ENCODE measurements at regions not wholly inside any gene's neighbourhood (a gene's known extent, or its start where the extent isn't known, plus 50 kb on each side); places are given as distances from the start of the nearest gene placed in this dataset.
"Not testable (repeated sequence)": the region's sequence is repeated elsewhere in the genome, so short reads cannot be mapped to it uniquely, and the experiment has no call there.

DNA sequence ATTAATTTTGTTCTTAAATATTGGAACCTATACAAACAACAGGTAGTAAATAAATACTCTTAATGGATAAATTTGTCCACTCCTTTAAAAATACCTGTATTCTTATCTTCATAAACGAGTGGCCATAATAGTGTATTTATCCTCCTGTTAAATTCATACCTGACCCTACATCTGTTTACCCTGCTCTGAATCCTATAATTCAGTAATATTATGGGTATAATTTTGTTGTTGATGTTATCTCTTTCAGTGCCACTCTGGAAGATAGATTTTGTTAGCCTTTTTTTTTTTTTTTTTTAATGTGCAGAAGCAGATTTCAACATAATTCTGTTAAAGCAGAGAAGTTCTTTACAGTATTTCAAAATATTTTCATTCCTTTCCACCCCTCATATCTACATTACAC, 1337.9 kb downstream of the PLA2G4A start:
- no peak for DNase-seq (ENCODE audit: low read depth)

DNA sequence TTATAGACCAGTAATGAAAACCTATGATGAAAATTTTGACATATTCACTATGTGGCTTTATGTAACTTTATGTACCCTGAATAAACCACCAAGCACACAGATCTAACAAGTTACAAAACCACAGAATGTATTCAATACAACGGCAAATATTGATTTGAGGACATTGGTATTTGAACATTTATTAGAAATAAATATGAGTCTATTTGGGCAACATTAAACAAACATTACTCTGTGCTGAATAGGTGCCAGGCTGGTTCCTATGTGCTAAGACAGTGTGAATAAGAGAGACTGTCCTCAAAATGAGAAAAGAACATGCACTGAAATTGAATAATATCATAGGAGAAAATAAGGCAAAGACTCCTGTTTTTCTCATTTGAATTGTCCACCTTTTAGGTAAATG, 1341.2 kb downstream of the PLA2G4A start:
- DNase-seq (ENCODE audit: low read depth): no peak

DNA sequence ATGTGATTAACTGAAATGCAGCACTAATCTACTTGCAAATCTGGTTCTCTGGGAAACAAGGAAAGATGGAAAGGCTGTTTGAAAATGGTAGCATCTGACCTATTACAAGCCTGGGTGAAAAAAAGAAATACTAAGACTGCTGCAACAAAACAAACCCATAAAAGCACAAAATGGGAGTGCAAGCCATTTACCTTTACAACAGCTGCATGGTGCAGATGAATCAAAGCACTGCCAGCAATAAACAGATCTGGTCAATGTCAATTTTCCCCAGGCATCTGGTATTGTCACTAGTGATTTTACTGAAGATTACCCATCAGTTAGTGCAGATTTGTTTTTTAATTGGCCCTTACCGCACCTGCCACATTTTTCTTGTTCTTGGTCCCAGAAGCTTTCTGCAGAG, 1341.7 kb downstream of the PLA2G4A start:
- DNase-seq (ENCODE audit: low read depth): no peak

DNA sequence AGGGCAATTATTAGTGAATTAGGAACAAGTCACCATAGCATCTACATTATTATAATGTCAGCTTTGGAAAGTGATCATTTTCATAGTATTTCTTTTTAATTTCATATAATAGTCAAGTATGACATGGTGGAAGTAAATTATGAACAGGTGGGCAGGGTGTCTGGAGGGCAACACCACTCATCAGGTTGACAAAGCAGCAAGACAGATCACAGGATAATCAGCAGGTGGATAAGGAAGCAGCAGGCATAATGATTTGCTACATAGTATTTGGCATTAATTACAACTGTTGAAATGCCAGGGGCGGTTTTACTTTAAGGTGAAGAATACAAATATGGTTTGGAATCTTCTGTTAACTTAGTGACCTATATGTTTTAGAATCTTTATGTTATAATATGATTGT, 1342.2 kb downstream of the PLA2G4A start:
- DNase-seq (ENCODE audit: low read depth): no peak

DNA sequence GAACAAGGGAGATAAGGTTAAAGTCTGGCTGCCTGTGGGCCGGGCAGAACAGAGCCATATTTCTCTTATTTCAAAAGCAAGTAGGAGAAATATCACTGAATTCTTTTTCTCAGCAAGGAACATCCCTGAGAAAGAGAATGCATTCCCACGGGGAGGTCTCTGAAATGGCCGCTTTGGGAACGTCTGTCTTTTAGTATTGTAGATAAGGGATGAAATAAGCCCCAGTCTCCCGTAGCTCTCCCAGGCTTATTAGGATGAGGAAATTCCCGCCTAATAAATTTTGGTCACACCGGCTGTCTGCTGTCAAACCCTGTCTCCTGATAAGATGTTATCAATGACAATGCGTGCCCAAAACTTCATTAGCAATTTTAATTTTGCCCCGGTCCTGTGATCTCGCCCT, 1353.3 kb downstream of the PLA2G4A start:
- not testable (repeated sequence) for DNase-seq (ENCODE audit: low read depth)

DNA sequence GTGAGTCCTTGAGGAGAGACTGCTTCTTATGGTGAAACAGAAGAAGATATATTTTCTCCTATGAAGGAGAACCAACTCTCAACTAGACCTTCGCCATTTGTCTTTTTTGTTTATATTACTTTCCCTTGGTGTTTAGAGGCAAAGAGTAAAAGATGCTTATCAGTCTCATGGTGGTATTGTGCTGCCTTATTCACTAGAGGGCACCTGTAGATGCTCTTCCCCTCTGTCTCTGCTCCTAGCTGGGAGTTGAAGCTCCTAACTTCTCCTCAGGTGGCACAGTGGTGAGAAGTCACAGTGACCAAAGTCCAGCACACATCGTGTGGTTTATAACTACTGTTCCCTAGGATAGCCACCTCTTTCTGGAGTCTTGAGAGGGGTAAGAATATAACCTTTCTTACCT, 1359.6 kb downstream of the PLA2G4A start:
- DNase-seq (ENCODE audit: low read depth): no peak

DNA sequence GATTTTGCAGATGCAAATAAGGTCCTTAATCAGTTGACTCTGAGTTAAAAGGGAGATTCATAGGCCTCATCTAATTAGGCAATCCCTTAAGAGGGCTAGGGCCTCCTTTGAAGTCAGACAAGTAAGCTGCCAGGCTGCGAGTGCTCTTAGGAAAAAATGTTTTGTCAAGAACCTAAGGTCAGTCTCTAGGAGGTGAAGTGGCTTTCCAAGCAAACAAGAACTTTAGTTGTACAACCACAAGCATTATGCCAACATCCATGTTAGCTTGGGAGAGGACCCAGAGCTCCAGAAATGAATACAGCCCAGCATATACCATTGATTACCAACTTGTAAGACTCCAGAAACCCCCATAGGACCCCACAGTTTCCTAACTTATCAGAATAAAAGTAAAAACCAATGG, 1366.2 kb downstream of the PLA2G4A start:
- DNase-seq (ENCODE audit: low read depth): no peak

DNA sequence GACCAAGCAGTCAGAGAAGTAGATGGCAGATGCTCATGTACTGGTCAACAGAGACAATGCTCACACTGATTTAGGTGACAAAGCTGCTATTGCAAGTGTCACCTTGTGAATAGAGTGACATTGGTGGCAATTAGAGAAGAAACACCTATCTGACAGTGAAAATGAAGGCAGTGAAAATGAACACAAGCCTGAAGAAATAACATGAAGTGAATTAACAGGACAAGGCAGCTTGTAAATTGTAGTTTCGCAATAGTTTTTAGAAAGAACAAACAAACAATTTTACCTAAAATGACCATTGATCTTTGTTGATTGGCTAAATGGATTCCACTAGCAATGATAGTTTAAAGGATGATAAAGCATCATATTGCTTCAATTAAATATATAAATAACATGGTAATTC, 1389.5 kb downstream of the PLA2G4A start:
- DNase-seq (ENCODE audit: low read depth): no peak

DNA sequence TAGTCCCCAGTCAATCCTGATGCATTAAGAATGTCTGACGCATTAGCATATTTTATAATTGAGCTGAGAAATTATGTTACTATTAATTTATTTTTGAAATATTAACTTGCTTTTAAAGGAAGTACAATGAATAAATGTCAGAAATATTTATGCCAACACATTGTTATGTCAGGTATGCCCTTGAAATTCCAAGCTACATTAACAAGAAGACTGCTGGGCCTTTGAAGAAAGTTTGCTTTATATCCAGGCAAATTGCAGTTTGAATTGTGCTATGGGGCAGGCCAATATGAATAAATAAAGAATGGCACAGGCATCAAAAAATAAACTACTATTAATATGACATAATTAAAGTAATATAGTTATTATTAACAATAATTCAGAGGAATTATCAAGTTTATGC, 1391.3 kb downstream of the PLA2G4A start:
- no peak for DNase-seq (ENCODE audit: low read depth)

DNA sequence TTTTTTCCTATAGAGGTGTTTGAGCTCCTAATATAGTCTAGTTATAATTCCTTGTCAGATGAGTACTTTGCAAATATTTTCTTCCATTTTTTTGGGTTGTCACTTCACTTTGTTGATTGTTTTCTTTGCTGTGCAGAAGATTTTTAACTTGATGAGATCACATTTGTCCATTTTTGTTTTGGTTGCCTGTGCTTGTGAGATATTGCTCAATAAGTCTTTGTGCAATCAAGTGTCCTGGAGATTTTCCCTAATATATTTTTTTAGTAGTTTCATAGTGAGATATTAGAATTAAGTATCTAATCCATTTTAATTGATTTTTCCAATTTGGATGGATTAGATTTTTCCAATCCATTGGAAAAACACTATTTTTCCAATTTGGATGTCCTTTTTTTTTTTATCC, 1395.5 kb downstream of the PLA2G4A start:
- no peak for DNase-seq (ENCODE audit: low read depth)

DNA sequence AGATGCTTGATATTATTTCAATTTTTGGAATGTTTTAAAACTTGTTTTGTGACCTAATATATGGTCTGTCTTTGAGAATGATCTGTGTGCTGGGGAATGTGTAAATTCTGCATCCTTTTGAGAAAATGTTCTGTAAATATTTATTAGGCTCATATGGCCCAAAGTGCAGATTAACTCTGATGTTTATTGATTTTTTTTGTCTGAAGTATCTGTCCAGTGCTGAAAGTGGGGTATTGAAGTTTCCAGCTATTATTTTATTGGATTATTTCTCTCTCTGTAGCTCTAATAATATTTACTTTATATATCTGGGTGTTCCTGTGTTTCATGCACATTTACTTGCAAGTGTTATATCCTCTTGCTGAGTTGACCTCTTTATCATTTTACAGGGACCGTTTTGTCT, 1397.2 kb downstream of the PLA2G4A start:
- DNase-seq (ENCODE audit: low read depth): no peak

DNA sequence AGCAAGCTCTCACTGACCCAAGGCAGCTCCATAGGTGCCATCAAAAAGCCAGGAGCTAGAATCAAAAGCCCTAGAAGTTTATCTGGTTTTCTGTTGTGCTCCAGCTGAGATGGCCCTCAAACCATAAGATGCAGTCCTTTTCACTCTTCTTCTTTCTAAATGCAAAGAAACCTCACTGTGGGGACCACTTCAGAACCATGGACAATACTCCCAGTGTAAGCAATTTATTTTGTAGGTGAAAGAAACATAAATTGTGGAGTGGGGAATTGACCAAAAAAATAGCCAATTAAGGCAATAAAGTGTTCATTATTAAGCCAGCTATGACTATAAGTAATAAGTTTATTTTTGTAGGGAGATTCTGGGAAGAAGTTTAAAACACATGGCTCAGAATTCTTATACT, 1399.9 kb downstream of the PLA2G4A start:
- no peak for DNase-seq (ENCODE audit: low read depth)

DNA sequence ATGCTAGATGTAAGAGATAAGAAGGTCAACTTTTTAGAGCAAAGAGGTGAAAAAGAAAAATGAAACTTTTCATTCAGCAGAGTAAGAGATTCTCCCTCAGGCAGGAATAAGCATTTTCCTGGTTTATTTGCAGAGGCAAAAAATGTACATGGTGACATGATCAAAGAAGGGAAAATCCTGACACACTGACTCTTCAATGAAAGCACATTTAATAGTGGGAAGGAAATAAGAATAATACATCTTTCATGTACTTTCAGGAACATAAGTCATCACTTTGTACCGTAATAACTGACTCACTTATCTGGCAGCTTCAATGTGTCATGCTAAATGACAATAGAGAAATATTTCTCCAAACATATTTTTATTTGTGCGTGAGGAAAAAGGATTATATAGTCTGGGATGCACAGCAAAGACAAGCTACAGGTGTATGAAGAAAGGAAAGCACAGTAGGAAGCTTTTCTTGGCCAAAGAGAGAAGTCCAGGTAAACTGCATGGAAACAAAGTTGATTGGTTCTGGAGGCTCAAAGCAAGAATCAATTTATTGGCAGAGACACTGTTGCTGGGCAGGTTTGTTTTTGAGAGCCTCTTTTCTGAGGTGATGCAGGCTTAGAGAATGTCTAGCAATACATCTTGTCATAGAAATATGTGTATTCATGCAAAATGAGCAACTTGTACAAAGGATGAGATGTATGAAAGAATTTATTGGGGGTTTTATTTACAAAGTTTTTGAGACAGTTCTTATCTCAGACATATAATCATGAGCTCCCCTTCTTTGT, 1409.0 kb downstream of the PLA2G4A start:
- DNase-seq (ENCODE audit: low read depth): peak; percentile 1

DNA sequence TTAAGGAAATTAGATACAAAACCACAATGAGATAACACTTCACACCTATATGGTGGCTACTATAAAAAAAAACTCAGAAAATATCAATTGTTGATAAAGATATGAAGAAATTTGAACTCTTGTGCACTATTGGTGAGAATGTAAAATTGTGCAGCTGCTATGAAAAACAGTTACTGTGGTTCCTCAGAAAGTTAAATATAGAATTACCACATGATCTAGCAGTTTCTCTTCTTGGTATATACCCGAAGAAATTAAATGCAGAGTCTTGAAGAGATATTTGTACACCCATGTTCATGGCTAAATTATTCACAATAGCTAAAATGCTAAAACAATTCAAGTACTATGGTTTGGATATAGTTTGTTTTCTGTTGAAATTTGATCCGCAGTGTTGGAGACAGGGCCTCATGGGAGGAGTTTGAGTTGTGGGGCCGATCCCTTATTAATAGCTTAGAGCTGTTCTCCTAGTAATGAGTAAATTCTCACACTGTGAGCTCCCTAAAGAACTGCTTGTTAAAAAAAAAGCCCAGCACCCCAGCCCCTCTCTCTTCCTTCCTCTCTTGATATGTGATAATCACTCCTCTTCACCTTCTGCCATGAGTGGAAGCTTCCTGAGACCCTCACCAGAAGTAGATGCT, 1412.1 kb downstream of the PLA2G4A start:
- no peak for DNase-seq (ENCODE audit: low read depth)

DNA sequence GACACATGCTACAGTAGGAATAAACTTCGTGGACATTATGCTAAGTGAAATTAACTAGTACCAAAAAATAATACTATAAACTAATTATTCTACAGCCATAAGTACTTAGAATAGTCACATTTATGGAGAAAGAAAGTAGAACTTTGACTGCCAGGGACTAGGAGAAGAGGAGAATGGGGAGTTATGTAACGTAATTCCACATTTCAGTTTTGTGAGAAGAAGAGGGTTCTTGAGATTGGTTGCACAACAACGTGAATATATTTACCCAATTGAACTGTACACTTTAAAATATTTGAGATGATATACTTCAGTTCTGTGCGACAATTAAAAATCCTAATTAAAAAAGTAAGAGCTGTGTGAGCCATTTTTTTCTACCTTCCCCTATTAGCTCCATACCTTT, 1412.9 kb downstream of the PLA2G4A start:
- no peak for DNase-seq (ENCODE audit: low read depth)

DNA sequence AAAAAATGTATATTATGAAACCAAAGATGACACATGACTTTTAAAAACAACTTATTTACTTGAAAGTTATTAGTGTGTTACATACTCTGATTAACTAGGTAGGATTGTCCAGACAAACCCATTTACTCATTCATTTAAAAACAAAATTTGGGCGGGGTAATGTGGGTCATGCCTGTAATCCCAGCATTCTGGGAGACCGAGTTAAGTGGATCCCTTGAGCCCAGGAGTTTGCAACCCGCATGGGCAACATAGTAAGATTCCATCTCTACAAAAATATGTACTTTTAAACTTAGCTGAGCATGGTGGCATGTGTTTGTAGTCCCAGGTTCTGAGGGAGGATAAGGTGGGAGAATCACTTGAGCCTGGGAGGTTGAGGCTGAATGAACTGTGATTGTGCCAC, 1414.7 kb downstream of the PLA2G4A start:
- DNase-seq (ENCODE audit: low read depth): no peak

DNA sequence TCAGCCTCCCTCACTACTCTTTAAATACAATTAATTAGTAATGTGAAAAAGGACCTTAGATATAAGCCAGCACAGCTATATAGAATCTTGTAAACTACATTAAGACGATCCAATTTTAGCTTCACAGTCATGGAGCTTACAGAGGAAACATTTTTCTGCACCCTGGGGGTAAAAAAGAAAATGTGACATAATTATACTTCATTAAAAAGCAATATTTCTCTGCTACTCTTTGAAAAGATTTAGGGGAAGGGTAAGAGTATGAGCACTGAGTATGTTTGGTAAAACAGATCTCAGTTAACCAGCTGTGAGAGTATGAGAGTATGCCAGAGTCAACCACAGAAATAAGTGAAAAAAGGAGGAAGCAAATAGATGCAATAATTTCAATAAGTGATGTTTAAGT, 1415.9 kb downstream of the PLA2G4A start:
- DNase-seq (ENCODE audit: low read depth): no peak

DNA sequence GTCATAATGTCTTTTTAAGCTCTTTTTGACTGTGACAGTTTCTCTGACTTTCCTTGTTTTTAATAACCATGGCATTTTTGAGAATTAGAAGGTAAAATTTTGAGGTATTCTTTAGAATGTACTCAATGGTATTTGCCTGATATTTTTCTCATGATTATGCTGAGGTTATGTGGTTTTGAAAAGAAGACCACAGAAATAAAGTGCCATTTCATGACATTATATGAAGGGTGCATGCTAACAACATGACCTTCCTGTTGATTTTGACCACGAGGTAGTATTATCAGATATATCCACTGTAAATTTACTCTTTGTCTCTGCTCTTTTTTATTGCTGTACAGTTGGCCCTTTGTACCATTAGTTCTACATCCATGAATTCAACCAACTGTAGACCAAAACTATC, 1418.5 kb downstream of the PLA2G4A start:
- no peak for DNase-seq (ENCODE audit: low read depth)

DNA sequence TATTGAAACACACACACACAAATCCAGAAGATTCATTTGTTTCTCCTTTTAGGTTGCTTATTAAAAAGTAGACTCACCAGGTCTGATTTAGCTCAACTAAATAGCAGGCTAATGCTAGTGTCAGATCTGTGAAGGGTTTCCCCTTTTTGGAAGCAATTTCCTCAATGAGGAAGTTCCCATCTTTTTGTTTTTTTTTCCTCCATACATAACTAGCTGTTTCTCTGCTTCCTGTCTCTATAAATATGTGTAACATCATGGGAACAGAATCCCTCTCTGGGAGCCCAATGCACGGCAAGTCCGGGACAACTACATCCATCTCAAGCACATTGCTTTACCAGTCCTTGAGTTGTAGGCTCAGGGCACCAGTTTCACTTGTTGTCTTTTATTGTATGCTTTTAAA, 1421.1 kb downstream of the PLA2G4A start:
- no peak for DNase-seq (ENCODE audit: low read depth)

DNA sequence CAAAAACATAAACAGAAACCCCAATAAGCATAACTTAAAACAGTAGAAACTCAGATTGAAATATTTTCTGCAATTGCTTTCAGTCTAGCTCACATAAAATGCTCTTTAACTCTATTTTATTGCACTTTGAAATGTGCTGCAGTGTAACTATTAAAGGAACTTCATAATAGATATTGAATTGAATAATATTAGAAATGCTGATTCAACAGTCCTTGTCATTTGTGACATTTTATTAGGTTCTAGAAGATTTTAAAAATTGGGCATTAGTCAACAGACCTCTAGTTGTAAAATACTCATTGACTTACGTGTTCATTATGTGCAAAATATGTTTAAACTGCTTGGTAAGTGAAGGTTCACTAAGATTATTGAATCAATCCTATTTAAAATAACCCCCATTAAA, 1422.3 kb downstream of the PLA2G4A start:
- no peak for DNase-seq (ENCODE audit: low read depth)

DNA sequence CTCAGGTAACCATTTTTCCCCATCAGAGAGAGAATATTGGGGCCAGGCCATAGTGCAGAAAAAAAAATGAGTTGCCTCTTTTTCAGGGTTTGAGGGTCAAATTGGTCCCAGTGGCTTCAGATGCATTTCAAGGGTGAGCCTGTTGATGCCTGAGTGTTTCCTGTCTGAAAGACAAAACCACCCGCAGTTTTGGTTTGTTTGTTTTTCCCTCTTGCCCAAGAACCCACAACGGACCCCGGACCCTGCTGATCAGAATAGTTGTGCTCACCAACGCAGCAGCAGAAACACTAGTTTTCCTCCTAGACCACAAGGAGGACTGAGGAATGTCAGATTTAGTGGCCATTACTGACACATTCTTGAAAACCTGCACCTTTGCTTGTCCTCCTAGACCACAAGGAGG, 1433.1 kb downstream of the PLA2G4A start:
- no peak for DNase-seq (ENCODE audit: low read depth)

DNA sequence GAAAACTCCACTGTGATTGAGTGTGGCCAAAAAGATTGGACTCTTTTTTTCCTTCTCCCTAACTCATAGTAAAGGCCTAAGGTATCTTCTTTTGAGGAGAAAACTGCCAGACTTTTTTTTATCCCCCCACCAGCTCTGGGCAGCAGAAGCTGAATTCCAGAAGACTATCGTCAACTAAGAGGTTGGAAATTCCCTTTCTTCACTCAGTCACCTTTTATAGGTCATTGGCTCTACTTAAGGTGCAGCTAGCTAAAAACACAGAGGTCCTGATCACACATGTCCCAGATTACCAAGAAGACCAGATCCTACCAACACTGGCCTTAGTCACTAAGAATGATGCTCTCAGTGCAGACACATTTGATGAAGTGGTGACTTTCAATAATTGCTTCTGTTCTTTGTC, 1441.2 kb downstream of the PLA2G4A start:
- no peak for DNase-seq (ENCODE audit: low read depth)

DNA sequence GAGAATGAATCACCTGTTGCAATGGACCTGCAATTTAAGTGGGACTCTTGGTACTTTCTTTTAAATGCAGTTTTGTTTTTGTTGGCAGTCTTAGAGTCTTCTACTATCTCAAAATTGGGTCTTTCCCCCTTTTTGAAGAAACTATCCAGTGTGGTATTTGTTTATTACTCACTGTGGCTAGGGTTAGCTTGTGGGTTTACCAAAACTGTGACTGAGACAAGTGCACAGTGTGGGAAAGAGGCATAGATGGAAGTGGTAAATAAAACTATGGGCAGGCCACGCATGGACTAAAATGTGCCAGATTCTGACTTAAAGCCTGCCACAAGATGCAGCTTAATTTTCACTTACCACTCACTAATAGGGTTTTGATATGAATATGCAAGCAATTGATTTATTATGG, 1441.7 kb downstream of the PLA2G4A start:
- no peak for DNase-seq (ENCODE audit: low read depth)

DNA sequence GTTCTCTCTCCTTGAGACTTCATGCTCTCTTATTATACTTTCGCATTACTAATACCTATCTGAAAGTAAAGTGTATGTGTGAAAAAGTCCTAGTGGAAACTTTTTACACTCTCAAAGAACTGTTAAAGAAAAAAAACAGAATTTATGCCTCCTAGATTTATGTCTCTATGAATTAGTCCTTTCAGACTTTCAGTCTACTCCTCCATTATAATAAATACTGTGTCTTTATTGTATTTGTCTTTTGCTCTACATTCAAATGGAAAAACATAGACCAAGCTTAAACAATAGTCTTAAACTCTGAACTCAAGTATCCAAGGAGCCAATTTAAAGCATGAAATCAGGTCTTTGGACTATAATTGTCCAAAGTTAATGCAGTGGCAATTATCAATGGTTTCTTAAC, 1449.0 kb downstream of the PLA2G4A start:
- no peak for DNase-seq (ENCODE audit: low read depth)

All from RPMI7951 (cell line).